GM12878 (cell line): ENCODE measurements at regions not wholly inside any gene's neighbourhood (a gene's known extent, or its start where the extent isn't known, plus 50 kb on each side); places are given as distances from the start of the nearest gene placed in this dataset.

Source experiments
- ATAC-seq: fragments of 200-7000 bp; cut with Tn5 transposase; 3 replicates; pipeline ENCODE4 v1.9.1; 2020; ENCODE audit warnings: mild to moderate bottlenecking, moderate library complexity
- BruUV-seq: library from RNA; stranded (reverse); fragments of 400-500 nt; replicated peaks from 2 replicates; lab custom pipeline; 2021; lab: Mats Ljungman, UMichigan
- CTCF ChIA-PET: fragments of 300-600 bp; sonication (Branson Sonifier 250); formaldehyde crosslinking; extraction: SDS; loops from one replicate; lab custom pipeline; 2021; ENCODE audit warnings: inconsistent platforms; lab: Yijun Ruan, JAX
- POLR2A ChIA-PET: fragments of 350-600 bp; formaldehyde crosslinking; extraction: SDS; loops from one replicate; lab custom pipeline; 2021; ENCODE audit warnings: inconsistent platforms; lab: Charles Lee
- RAD21 ChIA-PET: fragments of 300-600 bp; sonication (Branson Sonifier 250); formaldehyde crosslinking; loops from one replicate; lab custom pipeline; 2023; ENCODE audit warnings: antibody characterized with exemption; ENCODE audit not compliant: unreplicated experiment; lab: Charles Lee
- SMC1A ChIA-PET: fragments of 300-600 bp; sonication (Branson Sonifier 250); formaldehyde crosslinking; loops from one replicate; lab custom pipeline; 2023; ENCODE audit not compliant: unreplicated experiment, uncharacterized antibody; lab: Charles Lee
- DNase-seq: peaks from one replicate; pipeline ENCODE4 v3.0.0-alpha.2; 2011; ENCODE audit warnings: low read depth, low spot score
- FAIRE-seq: peaks from 3 replicates; lab custom pipeline; 2011; peaks lifted over from hg19 to GRCh38; lab: Jason Lieb, UNC
- H2AFZ ChIP-seq: 2 replicates; pipeline ENCODE4 v1.6.0; 2011; ENCODE audit warnings: low read depth, low read length, control low read depth; ENCODE audit not compliant: control insufficient read depth
- H3K27ac ChIP-seq: 2 replicates; pipeline ENCODE4 v1.5.1; 2011; ENCODE audit warnings: control low read depth; ENCODE audit not compliant: control insufficient read depth, insufficient read depth
- H3K27me3 ChIP-seq, 2 experiments: replicated peaks in 1 of 2; 2 replicates each; pipeline versions ENCODE4 v1.6.0 to v1.6.1; 2011; ENCODE audit warnings: low read length in 1 of 2; ENCODE audit not compliant: control insufficient read depth in 2 of 2, insufficient read depth in 2 of 2
- H3K36me3 ChIP-seq, 2 experiments: 2 replicates each; pipeline ENCODE4 v1.5.1; 2011; ENCODE audit warnings: low read length in 1 of 2; ENCODE audit not compliant: control insufficient read depth in 2 of 2, insufficient read depth in 2 of 2
- H3K4me1 ChIP-seq: 2 replicates; pipeline ENCODE4 v1.6.1; 2011; ENCODE audit warnings: mild to moderate bottlenecking, low read length, moderate library complexity, mixed read lengths; ENCODE audit not compliant: control insufficient read depth, insufficient read depth
- H3K4me2 ChIP-seq: 2 replicates; pipeline ENCODE4 v1.6.0; 2011; ENCODE audit warnings: control low read depth; ENCODE audit not compliant: control insufficient read depth, insufficient read depth
- H3K4me3 ChIP-seq: fragments of 200-600 bp; sonication (generic); 2 replicates; pipeline ENCODE4 v1.5.1; 2016
- H3K79me2 ChIP-seq: 2 replicates; pipeline ENCODE4 v1.6.0; 2011; ENCODE audit warnings: low read length; ENCODE audit not compliant: control insufficient read depth, insufficient read depth
- H3K9ac ChIP-seq: 2 replicates; pipeline ENCODE4 v1.8.0; 2011; ENCODE audit warnings: low read length, control low read depth, mixed read lengths; ENCODE audit not compliant: control insufficient read depth, insufficient read depth
- H3K9me3 ChIP-seq: replicated peaks from 3 replicates; pipeline ENCODE4 v1.5.1; 2011; ENCODE audit warnings: mild to moderate bottlenecking, low read length; ENCODE audit not compliant: control insufficient read depth, insufficient read depth
- H4K20me1 ChIP-seq: 2 replicates; pipeline ENCODE4 v1.6.0; 2011; ENCODE audit not compliant: control insufficient read depth, insufficient read depth
- BACH1 ChIP-seq: fragments of 450-650 bp; IDR thresholded peaks from 2 replicates; pipeline ENCODE4 v1.6.1; 2017; ENCODE audit warnings: mild to moderate bottlenecking, borderline replicate concordance
- CREM ChIP-seq: IDR thresholded peaks from 2 replicates; pipeline ENCODE4 v1.6.1; 2014; ENCODE audit warnings: antibody characterized with exemption, low read depth
- FOXM1 ChIP-seq: IDR thresholded peaks from 2 replicates; pipeline ENCODE4 v1.6.1; 2012; ENCODE audit warnings: low read depth, mild to moderate bottlenecking, inconsistent platforms, low read length, moderate library complexity
- HDAC2 ChIP-seq: fragments of 200-600 bp; sonication (generic); IDR thresholded peaks from 2 replicates; pipeline ENCODE4 v1.6.1; 2017
- MTA2 ChIP-seq: fragments of 450-650 bp; IDR thresholded peaks from 2 replicates; pipeline ENCODE4 v1.6.1; 2016; ENCODE audit warnings: low read depth, mild to moderate bottlenecking, moderate library complexity
- NRF1 ChIP-seq: conservative IDR thresholded peaks from 2 replicates; pipeline ENCODE4 v1.6.1; 2011; ENCODE audit warnings: mild to moderate bottlenecking, low read depth, low read length, improper control_type of control experiment
- PML ChIP-seq: IDR thresholded peaks from 2 replicates; pipeline ENCODE4 v1.6.1; 2012; ENCODE audit warnings: low read length, inconsistent platforms
- POLR2AphosphoS5 ChIP-seq: IDR thresholded peaks from 2 replicates; pipeline ENCODE4 v1.6.1; 2011; ENCODE audit warnings: mild to moderate bottlenecking, low read length, inconsistent platforms
- RAD51 ChIP-seq: fragments of 450-650 bp; IDR thresholded peaks from 2 replicates; pipeline ENCODE4 v1.6.1; 2016; ENCODE audit warnings: moderate library complexity, mild to moderate bottlenecking, inconsistent platforms
- RB1 ChIP-seq: fragments of 450-650 bp; formaldehyde crosslinking; IDR thresholded peaks from 2 replicates; pipeline ENCODE4 v1.6.1; 2017; ENCODE audit warnings: mild to moderate bottlenecking, borderline replicate concordance
- SMAD5 ChIP-seq: IDR thresholded peaks from 2 replicates; pipeline ENCODE4 v1.6.1; 2016; ENCODE audit warnings: antibody characterized with exemption, low read depth
- SMC3 ChIP-seq: IDR thresholded peaks from 2 replicates; pipeline ENCODE4 v1.6.1; 2011; ENCODE audit warnings: low read length, improper control_type of control experiment, borderline replicate concordance
- ZNF24 ChIP-seq: fragments of 450-650 bp; IDR thresholded peaks from 2 replicates; pipeline ENCODE4 v1.6.1; 2017; ENCODE audit warnings: antibody characterized with exemption, mild to moderate bottlenecking
- WGBS: methylation state at CpG from one replicate; pipeline ENCODE4 v1.1.6; 2016; ENCODE audit warnings: low lambda C conversion rate; ENCODE audit not compliant: insufficient replicate concordance, insufficient coverage; ENCODE audit errors: missing lambda C conversion rate; 5-methylcytosine and 5-hydroxymethylcytosine counted together
- in situ Hi-C: fragments of 300-500 bp; cut with MboI; formaldehyde crosslinking; loops from 9 replicates; pipeline ENCODE4 v1.14.3; 2018; ENCODE audit warnings: mixed read lengths
- intact Hi-C: fragments of 100-400 bp; cut with micrococcal nuclease; formaldehyde crosslinking; loops from one replicate; pipeline ENCODE4 v1.14.2; 2022; ENCODE audit not compliant: unreplicated experiment
- TF ChIP-seq, protein P1 (sequence below): fragments of 450-650 bp; IDR thresholded peaks from 2 replicates; pipeline ENCODE4 v1.6.1; 2018; ENCODE audit warnings: mild to moderate bottlenecking, low read depth, moderate library complexity; ENCODE audit not compliant: partially characterized antibody
- TF ChIP-seq, protein P2 (sequence below): IDR thresholded peaks from 2 replicates; pipeline ENCODE4 v1.6.1; 2011; ENCODE audit warnings: mild to moderate bottlenecking, low read depth, low read length, moderate library complexity; ENCODE audit not compliant: insufficient replicate concordance
- TF ChIP-seq, protein P3 (sequence below): fragments of 450-650 bp; IDR thresholded peaks from 2 replicates; pipeline ENCODE4 v1.6.1; 2017; ENCODE audit warnings: low read depth, mild to moderate bottlenecking, moderate library complexity
- TF ChIP-seq, protein P4 (sequence below): fragments of 450-650 bp; IDR thresholded peaks from 2 replicates; pipeline ENCODE4 v1.6.1; 2017; ENCODE audit warnings: mild to moderate bottlenecking

DNA sequence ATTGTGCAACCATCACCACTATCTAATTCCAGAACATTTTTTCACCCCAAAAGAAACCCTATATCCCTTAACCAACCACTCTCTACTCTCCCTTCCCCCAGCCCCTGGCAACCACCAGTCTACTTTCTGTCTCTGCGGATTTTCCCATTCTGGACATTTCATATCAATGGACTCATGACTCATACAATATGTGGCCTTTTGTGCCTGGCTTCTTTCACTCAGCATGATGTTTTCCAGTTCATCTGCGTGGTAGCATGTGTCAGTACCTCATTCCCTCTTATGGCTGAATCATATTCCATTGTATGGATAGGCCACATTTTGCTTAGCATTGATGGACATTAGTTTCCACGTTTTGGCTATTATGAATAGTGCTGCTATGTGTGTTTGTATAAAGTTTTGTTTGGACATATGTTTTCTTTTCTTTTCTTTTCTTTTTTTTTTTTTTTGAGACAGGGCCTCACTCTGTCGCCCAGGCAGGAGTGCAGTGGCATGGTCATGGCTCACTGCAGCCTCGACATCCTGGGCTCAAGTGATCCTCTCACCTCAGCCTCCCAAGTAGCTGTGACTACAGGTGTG is 335.4 kb downstream of the BCOR start:
- Histone ChIP-seq H3K9ac (no peak overlapping the region), H3K27me3 (peaks cover 1 to 7% of the 10 kb centered on the region in 2 experiments; a peak in 3 of 4 replicates), H3K36me3 (no peaks in the 10 kb centered on the region), H2AFZ (no peak overlapping the region), H3K9me3 (no peaks in the 10 kb centered on the region), H3K79me2 (no peaks in the 10 kb centered on the region), H3K4me1 (no peaks in the 10 kb centered on the region), H4K20me1 (no peaks in the 10 kb centered on the region; the same call in 1 of the 2 replicates), H3K4me3 (no peak overlapping the region), H3K27ac (no peak overlapping the region)
- SMC1A ChIA-PET = no interaction called here
- in situ Hi-C loops (no loop called here), intact Hi-C loops (no loop called here)
- POLR2A ChIA-PET = no interaction called here
- ATAC-seq = no peak
- RAD21 ChIA-PET = no interaction called here
- CTCF ChIA-PET = no interaction called here
- 17% methylated on average over 4 of the region's 5 CpGs for WGBS
- TF ChIP-seq BACH1 = no peak
- TF ChIP-seq NRF1 = no peak
- no peak for TF ChIP-seq FOXM1
- TF ChIP-seq PML = no peak
- TF ChIP-seq, protein P1, sequence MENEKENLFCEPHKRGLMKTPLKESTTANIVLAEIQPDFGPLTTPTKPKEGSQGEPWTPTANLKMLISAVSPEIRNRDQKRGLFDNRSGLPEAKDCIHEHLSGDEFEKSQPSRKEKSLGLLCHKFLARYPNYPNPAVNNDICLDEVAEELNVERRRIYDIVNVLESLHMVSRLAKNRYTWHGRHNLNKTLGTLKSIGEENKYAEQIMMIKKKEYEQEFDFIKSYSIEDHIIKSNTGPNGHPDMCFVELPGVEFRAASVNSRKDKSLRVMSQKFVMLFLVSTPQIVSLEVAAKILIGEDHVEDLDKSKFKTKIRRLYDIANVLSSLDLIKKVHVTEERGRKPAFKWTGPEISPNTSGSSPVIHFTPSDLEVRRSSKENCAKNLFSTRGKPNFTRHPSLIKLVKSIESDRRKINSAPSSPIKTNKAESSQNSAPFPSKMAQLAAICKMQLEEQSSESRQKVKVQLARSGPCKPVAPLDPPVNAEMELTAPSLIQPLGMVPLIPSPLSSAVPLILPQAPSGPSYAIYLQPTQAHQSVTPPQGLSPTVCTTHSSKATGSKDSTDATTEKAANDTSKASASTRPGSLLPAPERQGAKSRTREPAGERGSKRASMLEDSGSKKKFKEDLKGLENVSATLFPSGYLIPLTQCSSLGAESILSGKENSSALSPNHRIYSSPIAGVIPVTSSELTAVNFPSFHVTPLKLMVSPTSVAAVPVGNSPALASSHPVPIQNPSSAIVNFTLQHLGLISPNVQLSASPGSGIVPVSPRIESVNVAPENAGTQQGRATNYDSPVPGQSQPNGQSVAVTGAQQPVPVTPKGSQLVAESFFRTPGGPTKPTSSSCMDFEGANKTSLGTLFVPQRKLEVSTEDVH = no peak
- no peak for TF ChIP-seq RB1
- no peak for TF ChIP-seq POLR2AphosphoS5
- TF ChIP-seq ZNF24 = no peak
- TF ChIP-seq, protein P2, sequence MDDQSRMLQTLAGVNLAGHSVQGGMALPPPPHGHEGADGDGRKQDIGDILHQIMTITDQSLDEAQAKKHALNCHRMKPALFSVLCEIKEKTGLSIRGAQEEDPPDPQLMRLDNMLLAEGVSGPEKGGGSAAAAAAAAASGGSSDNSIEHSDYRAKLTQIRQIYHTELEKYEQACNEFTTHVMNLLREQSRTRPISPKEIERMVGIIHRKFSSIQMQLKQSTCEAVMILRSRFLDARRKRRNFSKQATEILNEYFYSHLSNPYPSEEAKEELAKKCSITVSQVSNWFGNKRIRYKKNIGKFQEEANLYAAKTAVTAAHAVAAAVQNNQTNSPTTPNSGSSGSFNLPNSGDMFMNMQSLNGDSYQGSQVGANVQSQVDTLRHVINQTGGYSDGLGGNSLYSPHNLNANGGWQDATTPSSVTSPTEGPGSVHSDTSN = no peak
- no peak for TF ChIP-seq HDAC2
- no peak for TF ChIP-seq SMAD5
- TF ChIP-seq, protein P3, sequence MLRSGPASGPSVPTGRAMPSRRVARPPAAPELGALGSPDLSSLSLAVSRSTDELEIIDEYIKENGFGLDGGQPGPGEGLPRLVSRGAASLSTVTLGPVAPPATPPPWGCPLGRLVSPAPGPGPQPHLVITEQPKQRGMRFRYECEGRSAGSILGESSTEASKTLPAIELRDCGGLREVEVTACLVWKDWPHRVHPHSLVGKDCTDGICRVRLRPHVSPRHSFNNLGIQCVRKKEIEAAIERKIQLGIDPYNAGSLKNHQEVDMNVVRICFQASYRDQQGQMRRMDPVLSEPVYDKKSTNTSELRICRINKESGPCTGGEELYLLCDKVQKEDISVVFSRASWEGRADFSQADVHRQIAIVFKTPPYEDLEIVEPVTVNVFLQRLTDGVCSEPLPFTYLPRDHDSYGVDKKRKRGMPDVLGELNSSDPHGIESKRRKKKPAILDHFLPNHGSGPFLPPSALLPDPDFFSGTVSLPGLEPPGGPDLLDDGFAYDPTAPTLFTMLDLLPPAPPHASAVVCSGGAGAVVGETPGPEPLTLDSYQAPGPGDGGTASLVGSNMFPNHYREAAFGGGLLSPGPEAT = no peak
- TF ChIP-seq RAD51 = no peak
- no peak for TF ChIP-seq CREM
- no peak for TF ChIP-seq MTA2
- no peak for TF ChIP-seq SMC3
- TF ChIP-seq, protein P4, sequence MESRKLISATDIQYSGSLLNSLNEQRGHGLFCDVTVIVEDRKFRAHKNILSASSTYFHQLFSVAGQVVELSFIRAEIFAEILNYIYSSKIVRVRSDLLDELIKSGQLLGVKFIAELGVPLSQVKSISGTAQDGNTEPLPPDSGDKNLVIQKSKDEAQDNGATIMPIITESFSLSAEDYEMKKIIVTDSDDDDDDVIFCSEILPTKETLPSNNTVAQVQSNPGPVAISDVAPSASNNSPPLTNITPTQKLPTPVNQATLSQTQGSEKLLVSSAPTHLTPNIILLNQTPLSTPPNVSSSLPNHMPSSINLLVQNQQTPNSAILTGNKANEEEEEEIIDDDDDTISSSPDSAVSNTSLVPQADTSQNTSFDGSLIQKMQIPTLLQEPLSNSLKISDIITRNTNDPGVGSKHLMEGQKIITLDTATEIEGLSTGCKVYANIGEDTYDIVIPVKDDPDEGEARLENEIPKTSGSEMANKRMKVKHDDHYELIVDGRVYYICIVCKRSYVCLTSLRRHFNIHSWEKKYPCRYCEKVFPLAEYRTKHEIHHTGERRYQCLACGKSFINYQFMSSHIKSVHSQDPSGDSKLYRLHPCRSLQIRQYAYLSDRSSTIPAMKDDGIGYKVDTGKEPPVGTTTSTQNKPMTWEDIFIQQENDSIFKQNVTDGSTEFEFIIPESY = no peak
- TF ChIP-seq, all 136 proteins: peak for 0
- H3K4me2 ChIP-seq = no peak overlapping the region
- DNase-seq = no peak
- no TSS peak for BruUV-seq
- FAIRE-seq = no peak
